Prostate gland (tissue), 2 donors: ENCODE measurements at regions not wholly inside any gene's neighbourhood (a gene's known extent, or its start where the extent isn't known, plus 50 kb on each side); places are given as distances from the start of the nearest gene placed in this dataset.

Experiments
- POLR2A ChIP-seq: fragments of 450-650 bp; IDR thresholded peaks from one replicate; pipeline ENCODE4 v1.6.1; 2016; ENCODE audit warnings: antibody characterized with exemption, mild to moderate bottlenecking
- POLR2AphosphoS5 ChIP-seq: sonication (generic); formaldehyde crosslinking; IDR thresholded peaks from one replicate; pipeline ENCODE4 v1.6.1; 2017; ENCODE audit warnings: antibody characterized with exemption
- TF ChIP-seq, protein P1 (sequence below), 4 experiments: fragments of 200-600 bp in 2 of 4; fragments of 450-650 bp in 2 of 4; sonication (generic) in 2 of 4; IDR thresholded peaks; 1 replicate in 3 of 4; 2 replicates in 1 of 4; pipeline ENCODE4 v1.5.1; 2016 to 2019; ENCODE audit warnings: antibody characterized with exemption in 4 of 4, mild to moderate bottlenecking in 2 of 4, moderate library complexity in 2 of 4

DNA sequence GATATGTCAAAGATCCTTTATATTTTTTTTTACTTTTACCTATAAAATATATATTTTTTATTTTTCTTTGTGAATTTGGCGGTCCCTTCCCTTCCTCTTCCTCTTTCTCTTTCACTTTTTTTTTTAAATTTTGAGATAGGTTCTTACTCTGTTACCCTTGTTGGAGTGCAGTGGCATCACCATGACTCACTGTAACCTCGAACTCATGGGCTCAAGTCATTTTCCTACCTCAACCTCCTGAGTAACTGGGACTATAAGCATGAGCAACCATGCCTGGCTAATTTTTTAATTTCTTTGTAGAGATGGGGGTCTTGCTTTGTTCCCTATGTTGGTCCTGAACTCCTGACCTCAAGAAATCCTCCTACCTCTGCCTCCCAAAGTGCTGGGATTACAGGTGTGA lies 258.0 kb upstream of the CLINT1 start:
- TF ChIP-seq POLR2A (no peak), POLR2AphosphoS5 (no peak)
- TF ChIP-seq, protein P1, sequence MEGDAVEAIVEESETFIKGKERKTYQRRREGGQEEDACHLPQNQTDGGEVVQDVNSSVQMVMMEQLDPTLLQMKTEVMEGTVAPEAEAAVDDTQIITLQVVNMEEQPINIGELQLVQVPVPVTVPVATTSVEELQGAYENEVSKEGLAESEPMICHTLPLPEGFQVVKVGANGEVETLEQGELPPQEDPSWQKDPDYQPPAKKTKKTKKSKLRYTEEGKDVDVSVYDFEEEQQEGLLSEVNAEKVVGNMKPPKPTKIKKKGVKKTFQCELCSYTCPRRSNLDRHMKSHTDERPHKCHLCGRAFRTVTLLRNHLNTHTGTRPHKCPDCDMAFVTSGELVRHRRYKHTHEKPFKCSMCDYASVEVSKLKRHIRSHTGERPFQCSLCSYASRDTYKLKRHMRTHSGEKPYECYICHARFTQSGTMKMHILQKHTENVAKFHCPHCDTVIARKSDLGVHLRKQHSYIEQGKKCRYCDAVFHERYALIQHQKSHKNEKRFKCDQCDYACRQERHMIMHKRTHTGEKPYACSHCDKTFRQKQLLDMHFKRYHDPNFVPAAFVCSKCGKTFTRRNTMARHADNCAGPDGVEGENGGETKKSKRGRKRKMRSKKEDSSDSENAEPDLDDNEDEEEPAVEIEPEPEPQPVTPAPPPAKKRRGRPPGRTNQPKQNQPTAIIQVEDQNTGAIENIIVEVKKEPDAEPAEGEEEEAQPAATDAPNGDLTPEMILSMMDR (IDR thresholded peaks at IDR 0.05), result no peak
